ENCODE measurements at regions not wholly inside any gene's neighbourhood (a gene's known extent, or its start where the extent isn't known, plus 50 kb on each side); places are given as distances from the start of the nearest gene placed in this dataset.

- no peaks in the 10 kb centered on the region for H3K36me3 ChIP-seq (ENCODE audit: control insufficient read depth in 2 of 2, extremely low read depth in 1 of 2, insufficient read depth in 2 of 2, low read length in 2 of 2)
- no peaks in the 10 kb centered on the region for H3K4me1 ChIP-seq (ENCODE audit: control insufficient read depth, extremely low read depth, insufficient read depth, low read length)
- dilution Hi-C loops (cut with MboI; ENCODE audit: extremely low pct_ligation_motif_present, low sequenced_read_pairs) (no loop called here), intact Hi-C loops (cut with micrococcal nuclease) (no loop called here)
- no peak overlapping the region for H3K27ac ChIP-seq (ENCODE audit: insufficient read depth, low read depth, low read length)
- no peaks in the 10 kb centered on the region for H3K9me1 ChIP-seq (replicated peaks; ENCODE audit: control insufficient read depth, extremely low read depth, insufficient read depth, low read length)
- H3K79me2 ChIP-seq (ENCODE audit: control insufficient read depth, insufficient read depth, low read length): no peaks in the 10 kb centered on the region
- TF ChIP-seq, protein P1, sequence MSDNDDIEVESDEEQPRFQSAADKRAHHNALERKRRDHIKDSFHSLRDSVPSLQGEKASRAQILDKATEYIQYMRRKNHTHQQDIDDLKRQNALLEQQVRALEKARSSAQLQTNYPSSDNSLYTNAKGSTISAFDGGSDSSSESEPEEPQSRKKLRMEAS (IDR thresholded peaks at IDR 0.05; ENCODE audit: insufficient read depth, insufficient read length): no peak
- TF ChIP-seq GATA2 (IDR thresholded peaks at IDR 0.05; ENCODE audit: insufficient read depth, insufficient read length, low read depth, low read length) (no peak), JUN (IDR thresholded peaks at IDR 0.05; ENCODE audit: borderline replicate concordance, insufficient read depth, insufficient read length, low read depth) (no peak), EZH2 (IDR thresholded peaks at IDR 0.05; ENCODE audit: borderline replicate concordance, low read depth, low read length, severe bottlenecking) (no peak), POLR2A (IDR thresholded peaks at IDR 0.05; ENCODE audit: low read depth, low read length) (no peak), FOS (IDR thresholded peaks at IDR 0.05; ENCODE audit: borderline replicate concordance, insufficient read depth, low read length) (no peak), POLR2AphosphoS5 (IDR thresholded peaks at IDR 0.05; ENCODE audit: insufficient read depth, low read depth, low read length) (no peak)
- FAIRE-seq (no peak), DNase-seq (ENCODE audit: low read depth, low spot score) (no peak)
- no TSS peak for BruUV-seq (replicated peaks)
- CTCF ChIA-PET: interaction anchor here (1.5 kb wide), 1 partner anchor 417 kb away, joined by 3 read pairs; no protein-coding TSS in a partner anchor
- POLR2A ChIA-PET: no interaction called here
- H3K9ac ChIP-seq (replicated peaks; ENCODE audit: extremely low read depth, insufficient read depth, low read length): no peak overlapping the region
- H4K20me1 ChIP-seq (replicated peaks; ENCODE audit: control insufficient read depth, extremely low read depth, insufficient read depth, low read length): no peaks in the 10 kb centered on the region
- H3K4me3 ChIP-seq (replicated peaks in 1 of 3; ENCODE audit: insufficient read depth in 1 of 3, low read depth in 1 of 3, low read length in 3 of 3): no peak overlapping the region
- H3K4me2 ChIP-seq (ENCODE audit: insufficient read depth, low read length): no peak overlapping the region
- no peaks in the 10 kb centered on the region for H3K27me3 ChIP-seq (ENCODE audit: control insufficient read depth in 2 of 2, insufficient read depth in 2 of 2, low read length in 2 of 2)
- no peaks in the 10 kb centered on the region for H3K9me3 ChIP-seq (replicated peaks; ENCODE audit: control insufficient read depth, insufficient read depth, low read length)
- H2AFZ ChIP-seq (ENCODE audit: low read depth, low read length): no peak overlapping the region
These were observed 419.9 kb upstream of the SLIT2 start for GRCh38 chr4:19831644-19832285.

- no peaks in the 10 kb centered on the region for H3K27me3 ChIP-seq (ENCODE audit: control insufficient read depth in 2 of 2, insufficient read depth in 2 of 2, low read length in 2 of 2)
- dilution Hi-C loops (cut with MboI; ENCODE audit: extremely low pct_ligation_motif_present, low sequenced_read_pairs): no loop called here
- no peaks in the 10 kb centered on the region for H3K36me3 ChIP-seq (ENCODE audit: control insufficient read depth in 2 of 2, extremely low read depth in 1 of 2, insufficient read depth in 2 of 2, low read length in 2 of 2)
- H2AFZ ChIP-seq (ENCODE audit: low read depth, low read length): no peak overlapping the region
- TF ChIP-seq EZH2 (IDR thresholded peaks at IDR 0.05; ENCODE audit: borderline replicate concordance, low read depth, low read length, severe bottlenecking): no peak
- TF ChIP-seq, protein P2, sequence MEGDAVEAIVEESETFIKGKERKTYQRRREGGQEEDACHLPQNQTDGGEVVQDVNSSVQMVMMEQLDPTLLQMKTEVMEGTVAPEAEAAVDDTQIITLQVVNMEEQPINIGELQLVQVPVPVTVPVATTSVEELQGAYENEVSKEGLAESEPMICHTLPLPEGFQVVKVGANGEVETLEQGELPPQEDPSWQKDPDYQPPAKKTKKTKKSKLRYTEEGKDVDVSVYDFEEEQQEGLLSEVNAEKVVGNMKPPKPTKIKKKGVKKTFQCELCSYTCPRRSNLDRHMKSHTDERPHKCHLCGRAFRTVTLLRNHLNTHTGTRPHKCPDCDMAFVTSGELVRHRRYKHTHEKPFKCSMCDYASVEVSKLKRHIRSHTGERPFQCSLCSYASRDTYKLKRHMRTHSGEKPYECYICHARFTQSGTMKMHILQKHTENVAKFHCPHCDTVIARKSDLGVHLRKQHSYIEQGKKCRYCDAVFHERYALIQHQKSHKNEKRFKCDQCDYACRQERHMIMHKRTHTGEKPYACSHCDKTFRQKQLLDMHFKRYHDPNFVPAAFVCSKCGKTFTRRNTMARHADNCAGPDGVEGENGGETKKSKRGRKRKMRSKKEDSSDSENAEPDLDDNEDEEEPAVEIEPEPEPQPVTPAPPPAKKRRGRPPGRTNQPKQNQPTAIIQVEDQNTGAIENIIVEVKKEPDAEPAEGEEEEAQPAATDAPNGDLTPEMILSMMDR (IDR thresholded peaks at IDR 0.05; ENCODE audit: extremely low read depth in 1 of 2, insufficient read depth in 1 of 2, low read depth in 1 of 2, low read length in 2 of 2): no peak
- TF ChIP-seq GATA2 (IDR thresholded peaks at IDR 0.05; ENCODE audit: insufficient read depth, insufficient read length, low read depth, low read length): no peak
- TF ChIP-seq FOS (IDR thresholded peaks at IDR 0.05; ENCODE audit: borderline replicate concordance, insufficient read depth, low read length): no peak
- no peak for TF ChIP-seq MYC (IDR thresholded peaks at IDR 0.05; ENCODE audit: low read depth, low read length)
- TF ChIP-seq, protein P1 (IDR thresholded peaks at IDR 0.05; ENCODE audit: insufficient read depth, insufficient read length): no peak
- no peak for TF ChIP-seq POLR2A (IDR thresholded peaks at IDR 0.05; ENCODE audit: low read depth, low read length)
- TF ChIP-seq JUN (IDR thresholded peaks at IDR 0.05; ENCODE audit: borderline replicate concordance, insufficient read depth, insufficient read length, low read depth): no peak
- no peak for TF ChIP-seq POLR2AphosphoS5 (IDR thresholded peaks at IDR 0.05; ENCODE audit: insufficient read depth, low read depth, low read length)
- FAIRE-seq (no peak), DNase-seq (ENCODE audit: low read depth, low spot score) (no peak)
- no peak overlapping the region for H3K4me2 ChIP-seq (ENCODE audit: insufficient read depth, low read length)
- H3K79me2 ChIP-seq (ENCODE audit: control insufficient read depth, insufficient read depth, low read length): no peaks in the 10 kb centered on the region
- H3K9ac ChIP-seq (replicated peaks; ENCODE audit: extremely low read depth, insufficient read depth, low read length): no peak overlapping the region
- H3K9me3 ChIP-seq (replicated peaks; ENCODE audit: control insufficient read depth, insufficient read depth, low read length): no peaks in the 10 kb centered on the region
- ChIA-PET POLR2A (no interaction called here), CTCF (no interaction called here)
- no peak overlapping the region for H3K27ac ChIP-seq (ENCODE audit: insufficient read depth, low read depth, low read length)
- intact Hi-C loops (cut with micrococcal nuclease): no loop called here
- no TSS peak for BruUV-seq (replicated peaks)
- no peaks in the 10 kb centered on the region for H4K20me1 ChIP-seq (replicated peaks; ENCODE audit: control insufficient read depth, extremely low read depth, insufficient read depth, low read length)
- H3K4me3 ChIP-seq (replicated peaks in 1 of 3; ENCODE audit: insufficient read depth in 1 of 3, low read depth in 1 of 3, low read length in 3 of 3): no peak overlapping the region
- no peaks in the 10 kb centered on the region for H3K9me1 ChIP-seq (replicated peaks; ENCODE audit: control insufficient read depth, extremely low read depth, insufficient read depth, low read length)
- H3K4me1 ChIP-seq (ENCODE audit: control insufficient read depth, extremely low read depth, insufficient read depth, low read length): no peaks in the 10 kb centered on the region
These were observed 422.6 kb upstream of the SLIT2 start for GRCh38 chr4:19829101-19829500.

Data from endothelial cell of umbilical vein (primary cell).